K562 (cell line): ENCODE measurements at regions not wholly inside any gene's neighbourhood (a gene's known extent, or its start where the extent isn't known, plus 50 kb on each side); places are given as distances from the start of the nearest gene placed in this dataset.
A peak's percentile ranks its signal among the peaks of the same experiment; 100 is the strongest.

Experiments used
- CBX8 ChIP-seq: fragments of 200-600 bp; sonication (generic); IDR thresholded peaks from 2 replicates; pipeline ENCODE4 v1.6.1; 2012; ENCODE audit warnings: borderline replicate concordance, mixed run types, low read depth, mild to moderate bottlenecking, moderate library complexity, mixed read lengths, low read length, control low read depth, inconsistent platforms; ENCODE audit not compliant: poor library complexity, severe bottlenecking; ENCODE audit errors: extremely low read depth
- CEBPG ChIP-seq, 3 experiments: fragments of 200-800 bp in 1 of 3; sonication (Bioruptor generic) in 1 of 3; sonication (generic) in 1 of 3; formaldehyde crosslinking in 1 of 3; IDR thresholded peaks in 2 of 3; conservative IDR thresholded peaks in 1 of 3; 2 replicates each; pipeline versions ENCODE4 v1.6.1 to v1.8.0; 2016 to 2022; ENCODE audit warnings: missing compliant biosample characterization in 2 of 3, missing genetic modification characterization in 2 of 3, mild to moderate bottlenecking in 1 of 3, missing genetic modification reagents in 1 of 3
- CSDE1 ChIP-seq, 2 experiments: fragments of 450-650 bp; IDR thresholded peaks; 2 replicates each; pipeline ENCODE4 v1.6.1; 2016; ENCODE audit warnings: mild to moderate bottlenecking in 1 of 2
- JUND ChIP-seq, 2 experiments: IDR thresholded peaks; 2 replicates in 1 of 2; 3 replicates in 1 of 2; pipeline ENCODE4 v1.6.1; 2011; ENCODE audit warnings: borderline replicate concordance in 2 of 2, low read depth in 2 of 2, low read length in 2 of 2, improper control_type of control experiment in 1 of 2, missing biosample characterization in 1 of 2, missing genetic modification characterization in 1 of 2, missing genetic modification reagents in 1 of 2
- PYGO2 ChIP-seq: fragments of 450-650 bp; IDR thresholded peaks from 2 replicates; pipeline ENCODE4 v1.6.1; 2016; ENCODE audit warnings: mild to moderate bottlenecking, missing genetic modification characterization, moderate library complexity, missing compliant biosample characterization
- RUNX1 ChIP-seq: sonication (generic); IDR thresholded peaks from 2 replicates; pipeline ENCODE4 v1.6.1; 2016; ENCODE audit warnings: antibody characterized with exemption, low read depth
- ZNF175 ChIP-seq: fragments of 200-800 bp; sonication (Bioruptor generic); IDR thresholded peaks from 2 replicates; pipeline ENCODE4 v1.6.1; 2016; ENCODE audit warnings: low read depth, mild to moderate bottlenecking, missing genetic modification characterization, missing compliant biosample characterization
- ZNF282 ChIP-seq: sonication (generic); formaldehyde crosslinking; IDR thresholded peaks from 2 replicates; pipeline ENCODE4 v1.8.1; 2023; ENCODE audit warnings: missing genetic modification reagents
- TF ChIP-seq, protein P1 (sequence below): sonication (generic); formaldehyde crosslinking; IDR thresholded peaks from 2 replicates; pipeline ENCODE4 v1.8.0; 2023; ENCODE audit warnings: missing genetic modification reagents, mild to moderate bottlenecking, borderline replicate concordance
- TF ChIP-seq, protein P2 (sequence below): IDR thresholded peaks from 2 replicates; pipeline ENCODE4 v1.6.1; 2012; ENCODE audit warnings: low read depth, low read length, improper control_type of control experiment, borderline replicate concordance
- TF ChIP-seq, protein P3 (sequence below): fragments of 250-450 bp; sonication (Bioruptor Pico); IDR thresholded peaks from 2 replicates; pipeline ENCODE4 v1.5.0; 2020; ENCODE audit warnings: mild to moderate bottlenecking, borderline replicate concordance
- TF ChIP-seq, protein P4 (sequence below): sonication (generic); formaldehyde crosslinking; IDR thresholded peaks from 2 replicates; pipeline ENCODE4 v1.8.0; 2022; ENCODE audit warnings: mild to moderate bottlenecking, missing genetic modification reagents

DNA sequence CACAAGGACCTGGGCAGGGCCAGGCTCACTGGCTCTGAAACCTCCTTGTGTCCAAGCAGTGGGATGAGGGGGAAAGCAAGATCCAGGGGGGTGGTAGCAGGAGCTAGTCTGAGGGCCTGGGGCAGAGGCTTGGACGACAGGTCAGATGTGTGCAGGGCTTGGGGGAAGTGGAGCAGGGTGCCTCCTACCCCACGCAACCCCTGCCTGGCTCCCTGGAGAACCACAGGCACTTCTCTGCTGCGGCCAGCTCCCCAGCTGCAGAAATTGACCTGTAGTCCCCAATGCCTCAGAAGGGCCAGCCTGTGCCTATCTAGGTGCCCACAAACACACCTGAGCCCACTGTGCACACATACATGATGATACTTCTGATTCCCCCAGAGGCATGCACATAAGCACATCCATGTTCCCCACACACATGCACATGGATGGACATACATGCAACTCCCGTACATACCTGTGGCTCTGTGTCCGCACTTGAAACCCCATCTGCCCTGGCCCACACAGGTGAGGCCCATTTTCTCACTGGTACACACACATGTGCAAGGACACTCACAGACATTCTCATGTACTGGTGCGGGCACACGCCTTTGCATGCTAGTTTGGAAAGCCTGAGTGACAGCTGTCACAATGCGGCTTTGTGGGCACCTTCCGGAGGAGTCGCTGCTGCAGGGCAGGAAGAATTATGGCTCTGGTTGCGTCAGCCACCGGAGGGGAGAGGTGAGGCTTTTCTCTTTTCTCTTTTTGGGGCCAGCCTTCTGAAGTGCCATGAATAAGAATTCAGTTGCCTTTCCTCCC is 247.2 kb upstream of the CSF3R start (continued):
- TF ChIP-seq, protein P1, sequence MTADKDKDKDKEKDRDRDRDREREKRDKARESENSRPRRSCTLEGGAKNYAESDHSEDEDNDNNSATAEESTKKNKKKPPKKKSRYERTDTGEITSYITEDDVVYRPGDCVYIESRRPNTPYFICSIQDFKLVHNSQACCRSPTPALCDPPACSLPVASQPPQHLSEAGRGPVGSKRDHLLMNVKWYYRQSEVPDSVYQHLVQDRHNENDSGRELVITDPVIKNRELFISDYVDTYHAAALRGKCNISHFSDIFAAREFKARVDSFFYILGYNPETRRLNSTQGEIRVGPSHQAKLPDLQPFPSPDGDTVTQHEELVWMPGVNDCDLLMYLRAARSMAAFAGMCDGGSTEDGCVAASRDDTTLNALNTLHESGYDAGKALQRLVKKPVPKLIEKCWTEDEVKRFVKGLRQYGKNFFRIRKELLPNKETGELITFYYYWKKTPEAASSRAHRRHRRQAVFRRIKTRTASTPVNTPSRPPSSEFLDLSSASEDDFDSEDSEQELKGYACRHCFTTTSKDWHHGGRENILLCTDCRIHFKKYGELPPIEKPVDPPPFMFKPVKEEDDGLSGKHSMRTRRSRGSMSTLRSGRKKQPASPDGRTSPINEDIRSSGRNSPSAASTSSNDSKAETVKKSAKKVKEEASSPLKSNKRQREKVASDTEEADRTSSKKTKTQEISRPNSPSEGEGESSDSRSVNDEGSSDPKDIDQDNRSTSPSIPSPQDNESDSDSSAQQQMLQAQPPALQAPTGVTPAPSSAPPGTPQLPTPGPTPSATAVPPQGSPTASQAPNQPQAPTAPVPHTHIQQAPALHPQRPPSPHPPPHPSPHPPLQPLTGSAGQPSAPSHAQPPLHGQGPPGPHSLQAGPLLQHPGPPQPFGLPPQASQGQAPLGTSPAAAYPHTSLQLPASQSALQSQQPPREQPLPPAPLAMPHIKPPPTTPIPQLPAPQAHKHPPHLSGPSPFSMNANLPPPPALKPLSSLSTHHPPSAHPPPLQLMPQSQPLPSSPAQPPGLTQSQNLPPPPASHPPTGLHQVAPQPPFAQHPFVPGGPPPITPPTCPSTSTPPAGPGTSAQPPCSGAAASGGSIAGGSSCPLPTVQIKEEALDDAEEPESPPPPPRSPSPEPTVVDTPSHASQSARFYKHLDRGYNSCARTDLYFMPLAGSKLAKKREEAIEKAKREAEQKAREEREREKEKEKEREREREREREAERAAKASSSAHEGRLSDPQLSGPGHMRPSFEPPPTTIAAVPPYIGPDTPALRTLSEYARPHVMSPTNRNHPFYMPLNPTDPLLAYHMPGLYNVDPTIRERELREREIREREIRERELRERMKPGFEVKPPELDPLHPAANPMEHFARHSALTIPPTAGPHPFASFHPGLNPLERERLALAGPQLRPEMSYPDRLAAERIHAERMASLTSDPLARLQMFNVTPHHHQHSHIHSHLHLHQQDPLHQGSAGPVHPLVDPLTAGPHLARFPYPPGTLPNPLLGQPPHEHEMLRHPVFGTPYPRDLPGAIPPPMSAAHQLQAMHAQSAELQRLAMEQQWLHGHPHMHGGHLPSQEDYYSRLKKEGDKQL (CRISPR knock-in tag): no peak
- no peak for TF ChIP-seq RUNX1
- no peak for TF ChIP-seq CBX8
- TF ChIP-seq CEBPG (CRISPR knock-in tag; IDR thresholded peaks at IDR 0.05): peak; percentile 49; the same call in 1 of the 2 replicates
- peak; percentile 88 for TF ChIP-seq CEBPG (tag; conservative IDR thresholded peaks at IDR 0.05 in 1 of 2, IDR thresholded peaks at IDR 0.05 in 1 of 2)
- TF ChIP-seq, protein P2, sequence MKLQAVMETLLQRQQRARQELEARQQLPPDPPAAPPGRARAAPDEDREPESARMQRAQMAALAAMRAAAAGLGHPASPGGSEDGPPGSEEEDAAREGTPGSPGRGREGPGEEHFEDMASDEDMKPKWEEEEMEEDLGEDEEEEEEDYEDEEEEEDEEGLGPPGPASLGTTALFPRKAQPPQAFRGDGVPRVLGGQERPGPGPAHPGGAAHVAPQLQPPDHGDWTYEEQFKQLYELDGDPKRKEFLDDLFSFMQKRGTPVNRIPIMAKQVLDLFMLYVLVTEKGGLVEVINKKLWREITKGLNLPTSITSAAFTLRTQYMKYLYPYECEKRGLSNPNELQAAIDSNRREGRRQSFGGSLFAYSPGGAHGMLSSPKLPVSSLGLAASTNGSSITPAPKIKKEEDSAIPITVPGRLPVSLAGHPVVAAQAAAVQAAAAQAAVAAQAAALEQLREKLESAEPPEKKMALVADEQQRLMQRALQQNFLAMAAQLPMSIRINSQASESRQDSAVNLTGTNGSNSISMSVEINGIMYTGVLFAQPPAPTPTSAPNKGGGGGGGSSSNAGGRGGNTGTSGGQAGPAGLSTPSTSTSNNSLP: no peak
- TF ChIP-seq CSDE1 (IDR thresholded peaks at IDR 0.05): no peak
- no peak for TF ChIP-seq PYGO2
- peak; percentile 63; the same call in 1 of the 2 replicates for TF ChIP-seq JUND (IDR thresholded peaks at IDR 0.05; ENCODE audit: borderline replicate concordance, low read depth, low read length)
- TF ChIP-seq JUND (tag; IDR thresholded peaks at IDR 0.05; ENCODE audit: borderline replicate concordance, low read depth, low read length): no peak
- TF ChIP-seq, protein P3, sequence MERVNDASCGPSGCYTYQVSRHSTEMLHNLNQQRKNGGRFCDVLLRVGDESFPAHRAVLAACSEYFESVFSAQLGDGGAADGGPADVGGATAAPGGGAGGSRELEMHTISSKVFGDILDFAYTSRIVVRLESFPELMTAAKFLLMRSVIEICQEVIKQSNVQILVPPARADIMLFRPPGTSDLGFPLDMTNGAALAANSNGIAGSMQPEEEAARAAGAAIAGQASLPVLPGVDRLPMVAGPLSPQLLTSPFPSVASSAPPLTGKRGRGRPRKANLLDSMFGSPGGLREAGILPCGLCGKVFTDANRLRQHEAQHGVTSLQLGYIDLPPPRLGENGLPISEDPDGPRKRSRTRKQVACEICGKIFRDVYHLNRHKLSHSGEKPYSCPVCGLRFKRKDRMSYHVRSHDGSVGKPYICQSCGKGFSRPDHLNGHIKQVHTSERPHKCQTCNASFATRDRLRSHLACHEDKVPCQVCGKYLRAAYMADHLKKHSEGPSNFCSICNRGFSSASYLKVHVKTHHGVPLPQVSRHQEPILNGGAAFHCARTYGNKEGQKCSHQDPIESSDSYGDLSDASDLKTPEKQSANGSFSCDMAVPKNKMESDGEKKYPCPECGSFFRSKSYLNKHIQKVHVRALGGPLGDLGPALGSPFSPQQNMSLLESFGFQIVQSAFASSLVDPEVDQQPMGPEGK (CRISPR knock-in tag): no peak
- TF ChIP-seq ZNF282 (CRISPR knock-in tag): no peak
- TF ChIP-seq, protein P4, sequence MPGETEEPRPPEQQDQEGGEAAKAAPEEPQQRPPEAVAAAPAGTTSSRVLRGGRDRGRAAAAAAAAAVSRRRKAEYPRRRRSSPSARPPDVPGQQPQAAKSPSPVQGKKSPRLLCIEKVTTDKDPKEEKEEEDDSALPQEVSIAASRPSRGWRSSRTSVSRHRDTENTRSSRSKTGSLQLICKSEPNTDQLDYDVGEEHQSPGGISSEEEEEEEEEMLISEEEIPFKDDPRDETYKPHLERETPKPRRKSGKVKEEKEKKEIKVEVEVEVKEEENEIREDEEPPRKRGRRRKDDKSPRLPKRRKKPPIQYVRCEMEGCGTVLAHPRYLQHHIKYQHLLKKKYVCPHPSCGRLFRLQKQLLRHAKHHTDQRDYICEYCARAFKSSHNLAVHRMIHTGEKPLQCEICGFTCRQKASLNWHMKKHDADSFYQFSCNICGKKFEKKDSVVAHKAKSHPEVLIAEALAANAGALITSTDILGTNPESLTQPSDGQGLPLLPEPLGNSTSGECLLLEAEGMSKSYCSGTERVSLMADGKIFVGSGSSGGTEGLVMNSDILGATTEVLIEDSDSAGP (CRISPR knock-in tag): no peak
- TF ChIP-seq ZNF175: no peak
